A673 (cell line): ENCODE measurements at regions not wholly inside any gene's neighbourhood (a gene's known extent, or its start where the extent isn't known, plus 50 kb on each side); places are given as distances from the start of the nearest gene placed in this dataset.

Source experiments
- EZH2 ChIP-seq: fragments of 200-600 bp; sonication (generic); IDR thresholded peaks from 2 replicates; pipeline ENCODE4 v1.6.1; 2017; ENCODE audit warnings: borderline replicate concordance, low read depth, mild to moderate bottlenecking, mixed read lengths, antibody characterized with exemption, low read length; ENCODE audit not compliant: poor library complexity, severe bottlenecking
- TF ChIP-seq, protein P1 (sequence below): fragments of 300-800, 200-600 bp; sonication (generic); conservative IDR thresholded peaks from 2 replicates; pipeline ENCODE4 v1.5.1; 2017; ENCODE audit warnings: low read depth, mild to moderate bottlenecking, antibody characterized with exemption, low read length, moderate library complexity, mixed read lengths

DNA sequence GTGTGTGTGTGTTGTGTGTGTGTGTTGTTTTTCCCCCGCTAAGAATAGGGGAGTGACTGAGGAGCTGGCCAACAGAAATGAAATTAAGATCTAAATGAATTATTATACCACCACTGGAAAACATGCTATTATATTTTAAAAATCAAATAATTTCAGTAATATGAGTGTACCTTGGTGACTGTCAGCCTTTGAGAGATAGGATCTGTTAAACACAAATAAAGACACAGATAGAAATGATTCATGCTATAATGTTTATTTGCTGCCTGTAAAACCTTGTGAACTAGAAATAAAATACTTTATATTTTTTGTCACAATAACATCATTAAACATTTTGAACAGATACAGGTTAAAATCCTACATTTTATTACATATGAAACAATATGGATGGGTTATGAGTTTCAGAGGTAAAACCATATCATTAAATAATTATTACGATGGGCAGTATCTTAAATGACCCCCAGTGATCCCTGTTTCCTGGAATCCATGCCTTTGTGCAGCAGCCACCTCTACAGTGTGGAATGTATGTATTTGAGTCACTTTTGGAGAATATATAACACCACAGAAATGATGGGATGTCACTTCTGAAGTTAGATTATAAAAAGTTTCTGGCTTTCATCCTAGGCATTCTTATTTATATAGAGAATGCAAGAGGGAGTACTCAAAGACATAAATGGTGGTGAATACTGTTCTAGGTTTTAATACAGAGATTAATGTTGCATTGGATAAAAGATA is 617.2 kb downstream of the CDH18 start:
- TF ChIP-seq, protein P1, sequence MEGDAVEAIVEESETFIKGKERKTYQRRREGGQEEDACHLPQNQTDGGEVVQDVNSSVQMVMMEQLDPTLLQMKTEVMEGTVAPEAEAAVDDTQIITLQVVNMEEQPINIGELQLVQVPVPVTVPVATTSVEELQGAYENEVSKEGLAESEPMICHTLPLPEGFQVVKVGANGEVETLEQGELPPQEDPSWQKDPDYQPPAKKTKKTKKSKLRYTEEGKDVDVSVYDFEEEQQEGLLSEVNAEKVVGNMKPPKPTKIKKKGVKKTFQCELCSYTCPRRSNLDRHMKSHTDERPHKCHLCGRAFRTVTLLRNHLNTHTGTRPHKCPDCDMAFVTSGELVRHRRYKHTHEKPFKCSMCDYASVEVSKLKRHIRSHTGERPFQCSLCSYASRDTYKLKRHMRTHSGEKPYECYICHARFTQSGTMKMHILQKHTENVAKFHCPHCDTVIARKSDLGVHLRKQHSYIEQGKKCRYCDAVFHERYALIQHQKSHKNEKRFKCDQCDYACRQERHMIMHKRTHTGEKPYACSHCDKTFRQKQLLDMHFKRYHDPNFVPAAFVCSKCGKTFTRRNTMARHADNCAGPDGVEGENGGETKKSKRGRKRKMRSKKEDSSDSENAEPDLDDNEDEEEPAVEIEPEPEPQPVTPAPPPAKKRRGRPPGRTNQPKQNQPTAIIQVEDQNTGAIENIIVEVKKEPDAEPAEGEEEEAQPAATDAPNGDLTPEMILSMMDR, result no peak
- no peak for TF ChIP-seq EZH2
